ENCODE measurements at regions not wholly inside any gene's neighbourhood (a gene's known extent, or its start where the extent isn't known, plus 50 kb on each side); places are given as distances from the start of the nearest gene placed in this dataset.
A peak's percentile ranks its signal among the peaks of the same experiment; 100 is the strongest.

GRCh38 chr21:19853709-19854575 lies 1144.3 kb upstream of the NCAM2 start:
- no peak overlapping the region for H3K4me3 ChIP-seq (ENCODE audit: low read length)
- Mint-ChIP-seq H3K4me3 (no peak overlapping the region), H3K27ac (no peak overlapping the region), H3K4me1 (no peaks in the 10 kb centered on the region), H3K27me3 (no peaks in the 10 kb centered on the region), H3K36me3 (no peaks in the 10 kb centered on the region), H3K9me3 (peaks cover 9 to 18% (median 11%) of the 10 kb centered on the region in 5 donors)
- DNase-seq: no peak
- CTCF ChIA-PET: no interaction called here
- no peaks in the 10 kb centered on the region for H3K36me3 ChIP-seq (ENCODE audit: insufficient read depth, low read length)
- H3K4me1 ChIP-seq (ENCODE audit: insufficient read depth, low read length): no peaks in the 10 kb centered on the region
- H3K27me3 ChIP-seq (ENCODE audit: insufficient read depth, low read length, poor library complexity, severe bottlenecking): no peaks in the 10 kb centered on the region
- POLR2A ChIA-PET: no interaction called here
- no peaks in the 10 kb centered on the region for H3K9me3 ChIP-seq (ENCODE audit: low read length)
- H3K27ac ChIP-seq (ENCODE audit: low read depth, low read length): no peak overlapping the region

- Histone ChIP-seq H3K36me3 (ENCODE audit: insufficient read depth, low read length) (no peaks in the 10 kb centered on the region), H3K27me3 (ENCODE audit: insufficient read depth, low read length, poor library complexity, severe bottlenecking) (no peaks in the 10 kb centered on the region), H3K4me1 (ENCODE audit: insufficient read depth, low read length) (no peaks in the 10 kb centered on the region), H3K27ac (ENCODE audit: low read depth, low read length) (no peak overlapping the region), H3K4me3 (ENCODE audit: low read length) (no peak overlapping the region), H3K9me3 (ENCODE audit: low read length) (no peaks in the 10 kb centered on the region)
- DNase-seq: no peak
- no peak overlapping the region for H3K27ac Mint-ChIP-seq
- H3K4me1 Mint-ChIP-seq: no peaks in the 10 kb centered on the region
- no peaks in the 10 kb centered on the region for H3K27me3 Mint-ChIP-seq
- H3K4me3 Mint-ChIP-seq: no peak overlapping the region
- H3K9me3 Mint-ChIP-seq: peaks cover 8 to 16% (median 13%) of the 10 kb centered on the region in 5 donors
- CTCF ChIA-PET: no interaction called here
- POLR2A ChIA-PET: no interaction called here
- no peaks in the 10 kb centered on the region for H3K36me3 Mint-ChIP-seq
Observed at GRCh38 chr21:19855522-19855921, 1142.7 kb upstream of the NCAM2 start.

- H3K27me3 ChIP-seq (ENCODE audit: insufficient read depth, low read length, poor library complexity, severe bottlenecking): no peaks in the 10 kb centered on the region
- H3K4me3 Mint-ChIP-seq: no peak overlapping the region
- H3K4me1 ChIP-seq (ENCODE audit: insufficient read depth, low read length): no peaks in the 10 kb centered on the region
- ChIA-PET CTCF (no interaction called here), POLR2A (no interaction called here)
- no peaks in the 10 kb centered on the region for H3K36me3 ChIP-seq (ENCODE audit: insufficient read depth, low read length)
- H3K4me3 ChIP-seq (ENCODE audit: low read length): no peak overlapping the region
- DNase-seq: no peak
- H3K27me3 Mint-ChIP-seq: no peaks in the 10 kb centered on the region
- H3K4me1 Mint-ChIP-seq: no peaks in the 10 kb centered on the region
- H3K27ac ChIP-seq (ENCODE audit: low read depth, low read length): no peak overlapping the region
- H3K9me3 Mint-ChIP-seq: peaks cover 0 to 38% (median 6%) of the 10 kb centered on the region in 5 donors
- H3K36me3 Mint-ChIP-seq: no peaks in the 10 kb centered on the region
- no peak overlapping the region for H3K27ac Mint-ChIP-seq
- H3K9me3 ChIP-seq (ENCODE audit: low read length): no peaks in the 10 kb centered on the region
Observed at GRCh38 chr21:19864476-19864875, 1133.7 kb upstream of the NCAM2 start.

- POLR2A ChIA-PET: no interaction called here
Observed at GRCh38 chr21:19870682-19871081, 1127.5 kb upstream of the NCAM2 start.

GRCh38 chr21:19874521-19874920 lies 1123.7 kb upstream of the NCAM2 start:
- Mint-ChIP-seq H3K4me3 (no peak overlapping the region), H3K27me3 (no peaks in the 10 kb centered on the region), H3K27ac (no peak overlapping the region), H3K9me3 (peaks cover 5 to 30% (median 16%) of the 10 kb centered on the region in 5 donors), H3K36me3 (no peaks in the 10 kb centered on the region), H3K4me1 (no peaks in the 10 kb centered on the region)
- Histone ChIP-seq H3K27me3 (ENCODE audit: insufficient read depth, low read length, poor library complexity, severe bottlenecking) (no peaks in the 10 kb centered on the region), H3K36me3 (ENCODE audit: insufficient read depth, low read length) (no peaks in the 10 kb centered on the region), H3K9me3 (ENCODE audit: low read length) (no peaks in the 10 kb centered on the region), H3K4me3 (ENCODE audit: low read length) (no peak overlapping the region), H3K4me1 (ENCODE audit: insufficient read depth, low read length) (no peaks in the 10 kb centered on the region), H3K27ac (ENCODE audit: low read depth, low read length) (no peak overlapping the region)
- POLR2A ChIA-PET: no interaction called here
- CTCF ChIA-PET: no interaction called here
- DNase-seq: no peak

More at GRCh38 chr21:19870682-19871081, 1127.5 kb upstream of the NCAM2 start:
- H3K4me3 ChIP-seq (ENCODE audit: low read length): no peak overlapping the region
- CTCF ChIA-PET: no interaction called here
- H3K27ac Mint-ChIP-seq: no peak overlapping the region
- no peaks in the 10 kb centered on the region for H3K36me3 ChIP-seq (ENCODE audit: insufficient read depth, low read length)
- H3K27me3 Mint-ChIP-seq: no peaks in the 10 kb centered on the region
- H3K27ac ChIP-seq (ENCODE audit: low read depth, low read length): no peak overlapping the region
- no peaks in the 10 kb centered on the region for H3K4me1 ChIP-seq (ENCODE audit: insufficient read depth, low read length)
- no peaks in the 10 kb centered on the region for H3K9me3 ChIP-seq (ENCODE audit: low read length)
- H3K36me3 Mint-ChIP-seq: no peaks in the 10 kb centered on the region
- no peak overlapping the region for H3K4me3 Mint-ChIP-seq
- H3K9me3 Mint-ChIP-seq: peaks cover 4 to 32% (median 9%) of the 10 kb centered on the region in 5 donors
- H3K27me3 ChIP-seq (ENCODE audit: insufficient read depth, low read length, poor library complexity, severe bottlenecking): no peaks in the 10 kb centered on the region
- H3K4me1 Mint-ChIP-seq: no peaks in the 10 kb centered on the region
- DNase-seq: no peak

GRCh38 chr21:19878133-19878532 lies 1120.1 kb upstream of the NCAM2 start:
- peaks cover 10 to 33% (median 18%) of the 10 kb centered on the region in 5 donors for H3K9me3 Mint-ChIP-seq
- H3K4me1 Mint-ChIP-seq: no peaks in the 10 kb centered on the region
- H3K27ac Mint-ChIP-seq: no peak overlapping the region
- no peak overlapping the region for H3K4me3 Mint-ChIP-seq
- no peaks in the 10 kb centered on the region for H3K4me1 ChIP-seq (ENCODE audit: insufficient read depth, low read length)
- H3K36me3 Mint-ChIP-seq: no peaks in the 10 kb centered on the region
- H3K4me3 ChIP-seq (ENCODE audit: low read length): no peak overlapping the region
- CTCF ChIA-PET: no interaction called here
- H3K27me3 ChIP-seq (ENCODE audit: insufficient read depth, low read length, poor library complexity, severe bottlenecking): no peaks in the 10 kb centered on the region
- no peaks in the 10 kb centered on the region for H3K36me3 ChIP-seq (ENCODE audit: insufficient read depth, low read length)
- H3K27me3 Mint-ChIP-seq: no peaks in the 10 kb centered on the region
- H3K9me3 ChIP-seq (ENCODE audit: low read length): no peaks in the 10 kb centered on the region
- no peak overlapping the region for H3K27ac ChIP-seq (ENCODE audit: low read depth, low read length)
- DNase-seq: no peak
- POLR2A ChIA-PET: no interaction called here

- Histone ChIP-seq H3K9me3 (ENCODE audit: low read length) (no peaks in the 10 kb centered on the region), H3K4me3 (ENCODE audit: low read length) (no peak overlapping the region), H3K27ac (ENCODE audit: low read depth, low read length) (no peak overlapping the region), H3K27me3 (ENCODE audit: insufficient read depth, low read length, poor library complexity, severe bottlenecking) (no peaks in the 10 kb centered on the region), H3K36me3 (ENCODE audit: insufficient read depth, low read length) (no peaks in the 10 kb centered on the region), H3K4me1 (ENCODE audit: insufficient read depth, low read length) (no peaks in the 10 kb centered on the region)
- H3K36me3 Mint-ChIP-seq: no peaks in the 10 kb centered on the region
- H3K9me3 Mint-ChIP-seq: peaks cover 5 to 33% (median 12%) of the 10 kb centered on the region in 5 donors
- no peak overlapping the region for H3K4me3 Mint-ChIP-seq
- CTCF ChIA-PET: no interaction called here
- H3K4me1 Mint-ChIP-seq: no peaks in the 10 kb centered on the region
- DNase-seq: no peak
- H3K27me3 Mint-ChIP-seq: no peaks in the 10 kb centered on the region
- H3K27ac Mint-ChIP-seq: peak overlapping the region in 1 of 8 donors; percentile 69
- POLR2A ChIA-PET: no interaction called here
Observed at GRCh38 chr21:19899645-19900044, 1098.6 kb upstream of the NCAM2 start.

- Mint-ChIP-seq H3K27ac (no peak overlapping the region), H3K9me3 (peaks cover 5 to 30% (median 13%) of the 10 kb centered on the region in 5 donors), H3K27me3 (no peaks in the 10 kb centered on the region), H3K36me3 (no peaks in the 10 kb centered on the region), H3K4me3 (no peak overlapping the region), H3K4me1 (no peaks in the 10 kb centered on the region)
- no peaks in the 10 kb centered on the region for H3K9me3 ChIP-seq (ENCODE audit: low read length)
- no peak overlapping the region for H3K27ac ChIP-seq (ENCODE audit: low read depth, low read length)
- H3K36me3 ChIP-seq (ENCODE audit: insufficient read depth, low read length): no peaks in the 10 kb centered on the region
- H3K27me3 ChIP-seq (ENCODE audit: insufficient read depth, low read length, poor library complexity, severe bottlenecking): no peaks in the 10 kb centered on the region
- no peaks in the 10 kb centered on the region for H3K4me1 ChIP-seq (ENCODE audit: insufficient read depth, low read length)
- ChIA-PET POLR2A (no interaction called here), CTCF (no interaction called here)
- no peak for DNase-seq
- H3K4me3 ChIP-seq (ENCODE audit: low read length): no peak overlapping the region
Observed at GRCh38 chr21:19900149-19900548, 1098.1 kb upstream of the NCAM2 start.
